GM18858 (cell line): ENCODE measurements at regions not wholly inside any gene's neighbourhood (a gene's known extent, or its start where the extent isn't known, plus 50 kb on each side); places are given as distances from the start of the nearest gene placed in this dataset.
"Not testable (repeated sequence)": the region's sequence is repeated elsewhere in the genome, so short reads cannot be mapped to it uniquely, and the experiment has no call there.

Experiments used
- ATAC-seq: cut with Tn5 transposase; IDR thresholded peaks from one replicate; pipeline ENCODE4 v1.9.1; 2021; ENCODE audit not compliant: unreplicated experiment

DNA sequence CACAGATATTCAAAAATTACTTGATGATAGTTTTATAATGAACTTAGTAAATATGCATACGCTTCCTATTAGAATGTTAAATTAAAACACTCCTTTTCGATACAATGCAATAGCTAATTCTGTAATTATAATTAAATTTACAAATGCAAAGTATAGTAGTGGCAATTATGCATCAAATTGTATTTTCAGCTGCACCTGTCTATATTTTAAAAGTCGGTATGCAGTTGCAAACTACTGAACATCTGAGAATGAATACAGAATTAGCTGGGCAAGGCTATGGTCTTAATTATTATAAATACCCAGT is 110.4 kb upstream of the ARHGAP42 start:
- no peak for ATAC-seq

GRCh38 chr11:100578831-100579311 is 108.2 kb upstream of the ARHGAP42 start:
- no peak for ATAC-seq

DNA sequence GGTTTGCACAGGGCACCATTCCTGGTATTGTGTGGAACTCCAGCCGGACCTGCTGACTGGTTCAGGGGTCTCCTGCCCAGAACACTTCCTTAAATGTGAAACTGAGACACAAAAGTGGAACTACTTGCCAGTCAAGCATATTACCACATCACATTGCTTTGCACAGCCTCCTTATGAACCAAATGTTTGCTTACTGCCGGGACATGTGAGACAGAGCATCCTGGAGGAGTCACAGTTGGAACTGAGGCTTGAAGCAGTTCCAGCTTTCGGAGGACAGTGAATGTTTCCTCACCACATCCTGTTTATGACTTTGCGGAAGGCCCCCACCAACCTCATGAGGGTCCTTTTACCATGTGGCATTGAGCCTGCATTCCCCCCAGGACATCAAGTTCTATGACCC is 105.8 kb upstream of the ARHGAP42 start:
- ATAC-seq, result no peak

DNA sequence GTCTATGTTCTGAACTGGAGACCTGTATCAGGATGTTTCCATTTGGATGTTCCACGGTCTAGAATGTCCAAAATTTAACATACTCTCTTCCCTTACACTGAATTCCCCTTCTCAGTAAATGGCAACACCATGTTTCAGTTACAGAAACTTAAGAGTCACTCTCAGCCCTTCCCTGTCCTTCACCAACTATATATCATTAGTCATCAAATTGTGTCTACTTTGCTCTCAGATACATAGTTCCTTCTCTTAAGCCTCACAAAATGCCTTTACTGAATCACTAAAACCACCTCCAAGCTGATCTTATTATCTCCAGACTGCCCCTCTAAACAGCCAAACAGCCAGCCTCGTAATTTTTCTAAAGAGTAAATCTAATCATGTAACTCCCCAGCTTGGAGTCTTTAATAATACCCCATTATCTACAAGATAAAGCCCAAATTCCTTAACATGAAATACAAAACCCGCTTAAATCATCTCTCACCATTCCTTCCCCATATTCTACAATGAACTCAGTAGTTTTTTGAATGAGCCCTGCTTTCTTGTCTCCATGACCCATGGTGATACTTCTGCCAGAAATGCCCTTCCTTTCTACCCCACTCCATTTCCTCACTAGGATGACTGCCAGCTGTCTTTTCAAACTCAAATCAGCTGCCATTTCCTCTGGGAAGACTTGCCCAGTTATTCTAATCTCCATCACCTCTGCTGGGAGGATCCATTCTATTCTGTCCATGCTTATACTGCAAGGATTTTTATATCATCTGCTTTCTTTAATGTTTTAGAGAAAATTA is 102.7 kb upstream of the ARHGAP42 start:
- ATAC-seq, result no peak

- no peak for ATAC-seq
Observed at GRCh38 chr11:100585728-100586127, 101.4 kb upstream of the ARHGAP42 start.

GRCh38 chr11:100586361-100587101 is 100.6 kb upstream of the ARHGAP42 start:
- ATAC-seq, result no peak

- no peak for ATAC-seq
Observed at GRCh38 chr11:100592619-100593260, 94.3 kb upstream of the ARHGAP42 start.

- no peak for ATAC-seq
Observed at GRCh38 chr11:100593291-100593690, 93.8 kb upstream of the ARHGAP42 start.

- ATAC-seq, result no peak
Observed at GRCh38 chr11:100594320-100594719, 92.8 kb upstream of the ARHGAP42 start.

GRCh38 chr11:100600941-100601340 is 86.1 kb upstream of the ARHGAP42 start:
- ATAC-seq, result no peak

GRCh38 chr11:100602716-100603115 is 84.4 kb upstream of the ARHGAP42 start:
- ATAC-seq, result no peak

- ATAC-seq, result not testable (repeated sequence)
Observed at GRCh38 chr11:100607761-100608160, 79.3 kb upstream of the ARHGAP42 start.

DNA sequence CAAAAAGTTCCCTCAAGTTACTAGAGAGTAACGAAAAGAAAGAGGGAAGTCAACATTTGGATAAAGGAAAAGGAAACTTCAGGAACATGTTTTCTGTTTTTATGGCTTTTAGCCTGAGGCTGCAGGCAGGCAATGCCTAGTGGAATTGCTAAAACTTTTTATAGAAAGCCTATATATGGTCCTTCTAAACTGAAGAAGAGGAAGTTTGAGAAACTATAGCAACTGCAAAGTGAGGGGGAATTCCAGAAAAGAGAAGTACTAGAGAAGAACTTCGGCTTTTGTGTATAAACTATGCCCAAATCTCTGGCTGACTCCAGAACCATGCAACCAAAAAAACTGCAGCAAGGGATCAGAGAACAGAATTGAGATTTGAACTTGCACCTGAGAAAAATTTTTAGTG is 74.3 kb upstream of the ARHGAP42 start:
- peak; percentile 99 for ATAC-seq

GRCh38 chr11:100618914-100619313 is 68.2 kb upstream of the ARHGAP42 start:
- ATAC-seq, result no peak

GRCh38 chr11:100619484-100619883 is 67.6 kb upstream of the ARHGAP42 start:
- ATAC-seq, result no peak

- ATAC-seq, result no peak
Observed at GRCh38 chr11:100622404-100622803, 64.7 kb upstream of the ARHGAP42 start.

GRCh38 chr11:100624346-100624745 is 62.7 kb upstream of the ARHGAP42 start:
- no peak for ATAC-seq

GRCh38 chr11:100625041-100625440 is 62.0 kb upstream of the ARHGAP42 start:
- ATAC-seq, result no peak

GRCh38 chr11:100629671-100630070 is 57.4 kb upstream of the ARHGAP42 start:
- ATAC-seq, result no peak

- ATAC-seq, result no peak
Observed at GRCh38 chr11:100630898-100631297, 56.2 kb upstream of the ARHGAP42 start.

- ATAC-seq, result no peak
Observed at GRCh38 chr11:100631316-100631715, 55.8 kb upstream of the ARHGAP42 start.

DNA sequence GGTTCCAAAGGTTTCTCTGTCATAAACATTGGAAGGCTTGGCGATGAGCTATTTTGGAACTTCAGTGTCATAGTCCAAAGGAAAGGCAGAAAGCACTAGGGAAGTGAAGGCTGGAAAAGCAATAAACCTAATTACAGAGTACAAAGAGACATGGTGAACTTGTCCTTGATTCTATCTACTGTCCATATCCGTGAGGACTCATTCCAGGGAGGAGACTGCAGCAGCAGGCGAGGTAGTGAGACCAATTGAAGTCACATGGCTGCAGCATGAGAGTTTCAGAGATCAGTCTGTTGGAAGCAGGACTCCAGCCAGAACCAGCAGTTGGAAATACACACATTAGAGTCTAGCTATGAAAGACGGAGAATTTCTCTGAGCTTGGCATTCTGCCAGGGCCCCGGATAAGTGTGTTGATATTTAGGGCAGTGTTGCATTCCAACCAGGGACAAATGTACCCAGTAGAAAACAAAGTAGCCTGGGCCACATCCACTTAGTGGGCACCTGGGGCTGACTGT is 54.1 kb upstream of the ARHGAP42 start:
- no peak for ATAC-seq
